SK-N-SH (cell line): ENCODE measurements at regions not wholly inside any gene's neighbourhood (a gene's known extent, or its start where the extent isn't known, plus 50 kb on each side); places are given as distances from the start of the nearest gene placed in this dataset.

Source experiments
- CHD2 ChIP-seq: fragments of 150-350 bp; IDR thresholded peaks from 2 replicates; pipeline ENCODE4 v1.6.1; 2018; ENCODE audit warnings: low read length; ENCODE audit not compliant: partially characterized antibody
- CTCF ChIP-seq: fragments of 200-600 bp; sonication (generic); IDR thresholded peaks from 2 replicates; pipeline ENCODE4 v1.6.1; 2017; ENCODE audit warnings: antibody characterized with exemption, mild to moderate bottlenecking, moderate library complexity
- EP300 ChIP-seq, 2 experiments: IDR thresholded peaks; 2 replicates each; pipeline versions ENCODE4 v1.4.0 to v1.6.1; 2012; ENCODE audit warnings: borderline replicate concordance in 1 of 2, low read depth in 1 of 2, low read length in 1 of 2
- GABPA ChIP-seq: IDR thresholded peaks from 2 replicates; pipeline ENCODE4 v1.4.0; 2012; ENCODE audit warnings: low read depth, mild to moderate bottlenecking
- JUND ChIP-seq: IDR thresholded peaks from 2 replicates; pipeline ENCODE4 v1.4.0; 2012
- NRF1 ChIP-seq: IDR thresholded peaks from 2 replicates; pipeline ENCODE4 v1.6.1; 2012; ENCODE audit warnings: low read depth, mild to moderate bottlenecking, low read length
- PBX3 ChIP-seq: IDR thresholded peaks from 2 replicates; pipeline ENCODE4; 2012
- POLR2AphosphoS5 ChIP-seq: IDR thresholded peaks from 2 replicates; pipeline ENCODE4 v1.6.1; 2012; ENCODE audit warnings: low read depth, low read length
- SIN3A ChIP-seq: IDR thresholded peaks from 2 replicates; pipeline ENCODE4 v1.6.1; 2012; ENCODE audit warnings: low read depth, mild to moderate bottlenecking, low read length, moderate library complexity, borderline replicate concordance
- TAF1 ChIP-seq: IDR thresholded peaks from 2 replicates; pipeline ENCODE4 v1.6.1; 2012; ENCODE audit warnings: low read depth, mild to moderate bottlenecking, low read length, moderate library complexity, borderline replicate concordance
- TCF12 ChIP-seq: IDR thresholded peaks from 2 replicates; pipeline ENCODE4 v1.4.0; 2012
- TEAD4 ChIP-seq: IDR thresholded peaks from 2 replicates; pipeline ENCODE4 v1.4.0; 2012; ENCODE audit warnings: mild to moderate bottlenecking, borderline replicate concordance; ENCODE audit not compliant: insufficient read depth
- USF2 ChIP-seq: fragments of 150-350 bp; IDR thresholded peaks from 2 replicates; pipeline ENCODE4 v1.6.1; 2017; ENCODE audit warnings: antibody characterized with exemption, low read length, low read depth, borderline replicate concordance

- TF ChIP-seq CTCF, result no peak
- no peak for TF ChIP-seq POLR2AphosphoS5
- TF ChIP-seq JUND, result no peak
- no peak for TF ChIP-seq TAF1
- TF ChIP-seq TEAD4, result no peak
- TF ChIP-seq USF2, result no peak
- TF ChIP-seq NRF1, result no peak
- TF ChIP-seq SIN3A, result no peak
- TF ChIP-seq CHD2, result no peak
- no peak for TF ChIP-seq PBX3
- no peak for TF ChIP-seq TCF12
- no peak for TF ChIP-seq GABPA
- no peak for TF ChIP-seq EP300 (IDR thresholded peaks at IDR 0.05; ENCODE audit: borderline replicate concordance in 1 of 2, low read depth in 1 of 2, low read length in 1 of 2)
These were observed 178.5 kb upstream of the IRX3 start for GRCh38 chr16:54465063-54465462.
